ENCODE measurements at regions not wholly inside any gene's neighbourhood (a gene's known extent, or its start where the extent isn't known, plus 50 kb on each side); places are given as distances from the start of the nearest gene placed in this dataset.

- FAIRE-seq = no peak
Measured at GRCh38 chr9:73667749-73668148, 516.1 kb downstream of the ANXA1 start.

- no peak for FAIRE-seq
Measured at GRCh38 chr9:73680831-73681230, 529.2 kb downstream of the ANXA1 start.

- FAIRE-seq = no peak
Measured at GRCh38 chr9:73682789-73683188, 531.1 kb downstream of the ANXA1 start.

- no peak for FAIRE-seq
Measured at GRCh38 chr9:73683862-73684591, 532.4 kb downstream of the ANXA1 start.

GRCh38 chr9:73684601-73685000 is 532.9 kb downstream of the ANXA1 start:
- FAIRE-seq = no peak

GRCh38 chr9:73685786-73686185 is 534.1 kb downstream of the ANXA1 start:
- no peak for FAIRE-seq

- FAIRE-seq = no peak
Measured at GRCh38 chr9:73689051-73689870, 537.6 kb downstream of the ANXA1 start.

GRCh38 chr9:73701415-73702057 is 549.9 kb downstream of the ANXA1 start:
- FAIRE-seq = no peak

GRCh38 chr9:73714294-73714693 is 562.6 kb downstream of the ANXA1 start:
- FAIRE-seq = no peak

- no peak for FAIRE-seq
Measured at GRCh38 chr9:73715591-73715990, 563.9 kb downstream of the ANXA1 start.

GRCh38 chr9:73719660-73720059 is 568.0 kb downstream of the ANXA1 start:
- FAIRE-seq = peak; percentile 10

GRCh38 chr9:73720601-73721000 is 568.9 kb downstream of the ANXA1 start:
- FAIRE-seq = no peak

GRCh38 chr9:73736270-73736669 is 584.6 kb downstream of the ANXA1 start:
- no peak for FAIRE-seq

GRCh38 chr9:73738741-73739530 is 587.3 kb downstream of the ANXA1 start:
- no peak for FAIRE-seq

GRCh38 chr9:73741316-73741715 is 589.7 kb downstream of the ANXA1 start:
- no peak for FAIRE-seq

GRCh38 chr9:73742412-73742811 is 590.7 kb downstream of the ANXA1 start:
- FAIRE-seq = no peak

- FAIRE-seq = no peak
Measured at GRCh38 chr9:73743826-73744225, 592.2 kb downstream of the ANXA1 start.

- no peak for FAIRE-seq
Measured at GRCh38 chr9:73745598-73745997, 593.9 kb downstream of the ANXA1 start.

GRCh38 chr9:73753171-73753570 is 601.5 kb downstream of the ANXA1 start:
- FAIRE-seq = no peak

GRCh38 chr9:73761905-73762304 is 610.2 kb downstream of the ANXA1 start:
- no peak for FAIRE-seq

GRCh38 chr9:73773896-73774295 is 622.2 kb downstream of the ANXA1 start:
- FAIRE-seq = no peak

- FAIRE-seq = no peak
Measured at GRCh38 chr9:73775757-73776156, 624.1 kb downstream of the ANXA1 start.

GRCh38 chr9:73780916-73781315 is 629.3 kb downstream of the ANXA1 start:
- FAIRE-seq = no peak

All from colon (tissue), 2 donors.